ENCODE measurements at regions not wholly inside any gene's neighbourhood (a gene's known extent, or its start where the extent isn't known, plus 50 kb on each side); places are given as distances from the start of the nearest gene placed in this dataset.
"Not testable (repeated sequence)": the region's sequence is repeated elsewhere in the genome, so short reads cannot be mapped to it uniquely, and the experiment has no call there.

DNA sequence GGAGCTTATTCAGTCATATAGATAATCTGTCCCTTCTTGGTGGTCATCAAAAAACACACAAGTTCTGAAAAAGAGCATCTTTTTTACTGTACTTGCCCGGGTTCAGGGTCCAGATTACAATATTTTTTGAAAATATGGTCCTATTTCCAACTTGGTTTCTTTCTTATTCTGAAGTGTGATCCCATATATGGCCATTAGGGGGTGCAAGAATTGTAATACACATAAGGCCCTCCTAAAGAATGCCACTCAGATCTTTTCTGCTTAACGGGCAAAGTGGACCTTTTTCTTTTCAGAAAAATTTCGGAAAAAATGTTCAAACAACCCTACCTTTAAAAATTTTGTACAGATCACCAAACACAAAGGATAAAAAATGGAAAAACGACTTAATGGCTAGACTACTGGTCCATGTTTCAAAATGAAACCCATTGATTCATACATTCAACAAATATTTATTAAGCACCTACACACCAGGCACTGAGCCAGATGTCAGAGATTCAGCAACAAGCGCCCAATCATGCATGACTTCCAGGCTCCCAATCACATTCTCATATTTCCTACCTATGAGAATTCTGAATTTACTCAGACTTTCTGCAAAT is 102.0 kb upstream of the MYRIP start:
- no peaks in the 10 kb centered on the region for H3K36me3 ChIP-seq (ENCODE audit: control insufficient read depth in 4 of 4, insufficient read depth in 4 of 4, low read length in 4 of 4)
- DNase-seq (peak in 2 of 3 donors; percentile 18 to 35), ATAC-seq (ENCODE audit: insufficient read depth, low FRiP score) (no peak)
- WGBS, 2 donors, result 14 to 28% methylated on average over 5 of the region's 5 CpGs
- TF ChIP-seq CTCF (IDR thresholded peaks at IDR 0.05; ENCODE audit: control extremely low read depth, extremely low read depth), result peak; percentile 15
- H3K4me1 ChIP-seq (ENCODE audit: control insufficient read depth in 5 of 5, insufficient read depth in 5 of 5, low read length in 5 of 5), result no peaks in the 10 kb centered on the region
- no peaks in the 10 kb centered on the region for H3K27me3 ChIP-seq (ENCODE audit: control insufficient read depth in 3 of 3, insufficient read depth in 3 of 3, low read length in 2 of 3)
- H3K9ac ChIP-seq (ENCODE audit: insufficient read depth in 1 of 2, low read length in 2 of 2), result no peak overlapping the region
- no peak overlapping the region for H3K27ac ChIP-seq (ENCODE audit: low read depth in 1 of 2, low read length in 1 of 2)
- H3K4me3 ChIP-seq, result no peak overlapping the region
- H3K9me3 ChIP-seq (ENCODE audit: control insufficient read depth in 4 of 4, insufficient read depth in 3 of 4, low read length in 3 of 4), result no peaks in the 10 kb centered on the region

DNA sequence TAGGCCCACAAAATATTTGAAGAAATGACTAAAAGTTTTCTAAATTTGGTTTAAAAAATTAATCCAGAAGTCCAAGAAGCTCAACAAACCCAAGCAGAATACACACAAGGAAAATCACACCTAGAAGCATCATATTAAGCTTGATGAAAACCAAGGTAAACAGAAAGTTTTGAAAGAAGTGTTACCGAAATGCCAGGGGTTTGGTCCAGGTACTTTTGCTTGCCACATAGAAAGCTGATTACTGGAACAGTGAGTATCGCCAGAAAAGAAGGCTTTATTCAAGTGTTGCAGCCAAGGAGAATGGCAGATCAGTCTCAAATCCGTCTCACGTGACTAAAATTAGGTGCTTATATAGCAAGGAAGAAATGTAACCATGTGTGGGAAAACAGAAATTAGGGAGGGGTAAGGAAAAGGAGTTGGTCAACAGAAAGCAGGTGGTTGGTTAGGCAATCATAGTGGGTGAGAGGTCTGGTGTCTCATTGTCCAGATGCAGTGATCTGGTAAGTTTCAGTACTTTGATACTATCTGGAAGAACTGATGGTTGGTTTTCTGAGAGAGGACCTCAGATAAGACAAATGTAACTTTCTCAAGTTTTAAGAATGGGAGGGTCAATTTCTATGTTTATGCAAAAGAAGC is 96.9 kb upstream of the MYRIP start:
- Histone ChIP-seq H3K27ac (ENCODE audit: low read depth in 1 of 2, low read length in 1 of 2) (no peak overlapping the region), H3K9me3 (ENCODE audit: control insufficient read depth in 4 of 4, insufficient read depth in 3 of 4, low read length in 3 of 4) (no peaks in the 10 kb centered on the region), H3K4me1 (ENCODE audit: control insufficient read depth in 5 of 5, insufficient read depth in 5 of 5, low read length in 5 of 5) (no peaks in the 10 kb centered on the region), H3K9ac (ENCODE audit: insufficient read depth in 1 of 2, low read length in 2 of 2) (no peak overlapping the region), H3K36me3 (ENCODE audit: control insufficient read depth in 4 of 4, insufficient read depth in 4 of 4, low read length in 4 of 4) (no peaks in the 10 kb centered on the region), H3K27me3 (ENCODE audit: control insufficient read depth in 3 of 3, insufficient read depth in 3 of 3, low read length in 2 of 3) (no peaks in the 10 kb centered on the region), H3K4me3 (no peak overlapping the region)
- DNase-seq (no peak), ATAC-seq (ENCODE audit: insufficient read depth, low FRiP score) (no peak)
- WGBS, 2 donors, result 84 to 96% methylated on average over 4 of the region's 4 CpGs
- TF ChIP-seq CTCF (IDR thresholded peaks at IDR 0.05; ENCODE audit: control extremely low read depth, extremely low read depth), result no peak

GRCh38 chr3:39713341-39713740 is 96.1 kb upstream of the MYRIP start:
- H3K9ac ChIP-seq (ENCODE audit: insufficient read depth in 1 of 2, low read length in 2 of 2); H3K4me1 ChIP-seq (ENCODE audit: control insufficient read depth in 5 of 5, insufficient read depth in 5 of 5, low read length in 5 of 5); H3K4me3 ChIP-seq; H3K9me3 ChIP-seq (ENCODE audit: control insufficient read depth in 4 of 4, insufficient read depth in 3 of 4, low read length in 3 of 4); H3K27ac ChIP-seq (ENCODE audit: low read depth in 1 of 2, low read length in 1 of 2); H3K27me3 ChIP-seq (ENCODE audit: control insufficient read depth in 3 of 3, insufficient read depth in 3 of 3, low read length in 2 of 3); DNase-seq; H3K36me3 ChIP-seq (ENCODE audit: control insufficient read depth in 4 of 4, insufficient read depth in 4 of 4, low read length in 4 of 4); ATAC-seq (ENCODE audit: insufficient read depth, low FRiP score): not testable (repeated sequence)
- 94 to 95% methylated on average over 21 to 24 of the region's 24 CpGs for WGBS, 2 donors

- 58 to 80% methylated on average over 3 of the region's 3 CpGs for WGBS, 2 donors
- Histone ChIP-seq H3K4me3 (no peak overlapping the region), H3K9ac (ENCODE audit: insufficient read depth in 1 of 2, low read length in 2 of 2) (no peak overlapping the region), H3K27me3 (ENCODE audit: control insufficient read depth in 3 of 3, insufficient read depth in 3 of 3, low read length in 2 of 3) (no peaks in the 10 kb centered on the region), H3K4me1 (ENCODE audit: control insufficient read depth in 5 of 5, insufficient read depth in 5 of 5, low read length in 5 of 5) (no peaks in the 10 kb centered on the region), H3K9me3 (ENCODE audit: control insufficient read depth in 4 of 4, insufficient read depth in 3 of 4, low read length in 3 of 4) (no peaks in the 10 kb centered on the region), H3K36me3 (ENCODE audit: control insufficient read depth in 4 of 4, insufficient read depth in 4 of 4, low read length in 4 of 4) (no peaks in the 10 kb centered on the region), H3K27ac (ENCODE audit: low read depth in 1 of 2, low read length in 1 of 2) (no peak overlapping the region)
- DNase-seq, result peak in 1 of 3 donors; percentile 2
- ATAC-seq (ENCODE audit: insufficient read depth, low FRiP score), result no peak
- no peak for TF ChIP-seq CTCF (IDR thresholded peaks at IDR 0.05; ENCODE audit: control extremely low read depth, extremely low read depth)
Measured at GRCh38 chr3:39716849-39717248, 92.6 kb upstream of the MYRIP start.
